ENCODE measurements at regions not wholly inside any gene's neighbourhood (a gene's known extent, or its start where the extent isn't known, plus 50 kb on each side); places are given as distances from the start of the nearest gene placed in this dataset.
A peak's percentile ranks its signal among the peaks of the same experiment; 100 is the strongest.

GRCh38 chr3:177724020-177724638 is 526.8 kb upstream of the TBL1XR1 start:
- Mint-ChIP-seq H3K27ac (peak overlapping the region in 1 of 3 donors; percentile 89), H3K4me3 (peak overlapping the region in 1 of 4 donors; percentile 56), H3K4me1 (peaks cover 7 to 11% (median 8%) of the 10 kb centered on the region in 3 donors)

GRCh38 chr3:177725165-177725564 is 527.9 kb upstream of the TBL1XR1 start:
- peaks cover 9 to 11% (median 9%) of the 10 kb centered on the region in 3 donors for H3K4me1 Mint-ChIP-seq
- peaks cover 2 to 8% (median 3%) of the 10 kb centered on the region in 3 donors for H3K9me3 Mint-ChIP-seq
- no peak overlapping the region for H3K27ac Mint-ChIP-seq
- H3K4me3 Mint-ChIP-seq, result no peak overlapping the region
- peaks cover 1% of the 10 kb centered on the region for H3K27me3 Mint-ChIP-seq
- H3K36me3 Mint-ChIP-seq, result peaks cover 3% of the 10 kb centered on the region

More at GRCh38 chr3:177724020-177724638, 526.8 kb upstream of the TBL1XR1 start:
- H3K27me3 Mint-ChIP-seq, result peaks cover 1% of the 10 kb centered on the region
- peaks cover 2 to 8% (median 3%) of the 10 kb centered on the region in 3 donors for H3K9me3 Mint-ChIP-seq
- H3K36me3 Mint-ChIP-seq, result peaks cover 3% of the 10 kb centered on the region

- peaks cover 0 to 3% (median 2%) of the 10 kb centered on the region in 3 donors for H3K9me3 Mint-ChIP-seq
- peaks cover 9 to 11% (median 9%) of the 10 kb centered on the region in 3 donors for H3K4me1 Mint-ChIP-seq
- H3K27me3 Mint-ChIP-seq, result peaks cover 1% of the 10 kb centered on the region
- H3K4me3 Mint-ChIP-seq, result no peak overlapping the region
- H3K36me3 Mint-ChIP-seq, result peaks cover 3% of the 10 kb centered on the region
- H3K27ac Mint-ChIP-seq, result no peak overlapping the region
These were observed 529.5 kb upstream of the TBL1XR1 start for GRCh38 chr3:177726807-177727206.

GRCh38 chr3:177729956-177730681 is 532.8 kb upstream of the TBL1XR1 start:
- Mint-ChIP-seq H3K9me3 (peaks cover 0 to 3% (median 2%) of the 10 kb centered on the region in 3 donors), H3K4me3 (no peak overlapping the region), H3K4me1 (peaks cover 0 to 9% (median 4%) of the 10 kb centered on the region in 3 donors), H3K36me3 (peaks cover 3% of the 10 kb centered on the region), H3K27ac (no peak overlapping the region), H3K27me3 (no peaks in the 10 kb centered on the region)

- Mint-ChIP-seq H3K27me3 (no peaks in the 10 kb centered on the region), H3K9me3 (peaks cover 0 to 3% (median 2%) of the 10 kb centered on the region in 3 donors), H3K27ac (no peak overlapping the region), H3K4me1 (peaks cover 0 to 9% (median 4%) of the 10 kb centered on the region in 3 donors), H3K36me3 (peaks cover 3% of the 10 kb centered on the region), H3K4me3 (no peak overlapping the region)
These were observed 533.5 kb upstream of the TBL1XR1 start for GRCh38 chr3:177730814-177731213.

GRCh38 chr3:177731644-177732268 is 534.5 kb upstream of the TBL1XR1 start:
- Mint-ChIP-seq H3K9me3 (peaks cover 0 to 3% (median 2%) of the 10 kb centered on the region in 3 donors), H3K27me3 (no peaks in the 10 kb centered on the region), H3K4me1 (peaks cover 0 to 9% (median 4%) of the 10 kb centered on the region in 3 donors), H3K27ac (no peak overlapping the region), H3K36me3 (peaks cover 3% of the 10 kb centered on the region), H3K4me3 (no peak overlapping the region)

- H3K36me3 Mint-ChIP-seq, result peaks cover 1% of the 10 kb centered on the region
- H3K27ac Mint-ChIP-seq, result no peak overlapping the region
- H3K4me1 Mint-ChIP-seq, result peaks cover 0 to 5% (median 4%) of the 10 kb centered on the region in 3 donors
- H3K9me3 Mint-ChIP-seq, result peaks cover 0 to 2% (median 2%) of the 10 kb centered on the region in 3 donors
- no peak overlapping the region for H3K4me3 Mint-ChIP-seq
- no peaks in the 10 kb centered on the region for H3K27me3 Mint-ChIP-seq
These were observed 536.0 kb upstream of the TBL1XR1 start for GRCh38 chr3:177733233-177733632.

- Mint-ChIP-seq H3K4me1 (peaks cover 0 to 3% (median 2%) of the 10 kb centered on the region in 3 donors), H3K27ac (no peak overlapping the region), H3K36me3 (no peaks in the 10 kb centered on the region), H3K4me3 (no peak overlapping the region), H3K9me3 (no peaks in the 10 kb centered on the region), H3K27me3 (no peaks in the 10 kb centered on the region)
These were observed 536.7 kb upstream of the TBL1XR1 start for GRCh38 chr3:177733936-177734335.

GRCh38 chr3:177735431-177735830 is 538.1 kb upstream of the TBL1XR1 start:
- no peak overlapping the region for H3K27ac Mint-ChIP-seq
- peaks cover 0 to 1% (median 0%) of the 10 kb centered on the region in 3 donors for H3K4me1 Mint-ChIP-seq
- H3K36me3 Mint-ChIP-seq, result no peaks in the 10 kb centered on the region
- no peaks in the 10 kb centered on the region for H3K9me3 Mint-ChIP-seq
- H3K4me3 Mint-ChIP-seq, result no peak overlapping the region
- H3K27me3 Mint-ChIP-seq, result no peaks in the 10 kb centered on the region

- Mint-ChIP-seq H3K9me3 (no peaks in the 10 kb centered on the region), H3K36me3 (no peaks in the 10 kb centered on the region), H3K27me3 (peaks cover 1% of the 10 kb centered on the region), H3K27ac (no peak overlapping the region), H3K4me1 (peaks cover 0 to 4% (median 3%) of the 10 kb centered on the region in 3 donors), H3K4me3 (no peak overlapping the region)
These were observed 542.2 kb upstream of the TBL1XR1 start for GRCh38 chr3:177739461-177739860.

- Mint-ChIP-seq H3K27me3 (peaks cover 1% of the 10 kb centered on the region), H3K27ac (no peak overlapping the region), H3K4me3 (no peak overlapping the region), H3K36me3 (no peaks in the 10 kb centered on the region), H3K4me1 (peaks cover 0 to 4% (median 3%) of the 10 kb centered on the region in 3 donors), H3K9me3 (no peaks in the 10 kb centered on the region)
These were observed 543.0 kb upstream of the TBL1XR1 start for GRCh38 chr3:177740254-177740653.

GRCh38 chr3:177742273-177742672 is 545.0 kb upstream of the TBL1XR1 start:
- no peak overlapping the region for H3K4me3 Mint-ChIP-seq
- H3K36me3 Mint-ChIP-seq, result no peaks in the 10 kb centered on the region
- peaks cover 1% of the 10 kb centered on the region for H3K27me3 Mint-ChIP-seq
- peaks cover 3 to 11% (median 4%) of the 10 kb centered on the region in 3 donors for H3K4me1 Mint-ChIP-seq
- no peak overlapping the region for H3K27ac Mint-ChIP-seq
- H3K9me3 Mint-ChIP-seq, result no peaks in the 10 kb centered on the region

- H3K4me3 Mint-ChIP-seq, result no peak overlapping the region
These were observed 546.0 kb upstream of the TBL1XR1 start for GRCh38 chr3:177743173-177743890.

GRCh38 chr3:177744873-177745606 is 547.8 kb upstream of the TBL1XR1 start:
- Mint-ChIP-seq H3K4me3 (no peak overlapping the region), H3K27me3 (peaks cover 1% of the 10 kb centered on the region), H3K9me3 (no peaks in the 10 kb centered on the region), H3K4me1 (peaks cover 2 to 11% (median 4%) of the 10 kb centered on the region in 3 donors), H3K36me3 (no peaks in the 10 kb centered on the region), H3K27ac (no peak overlapping the region)

More at GRCh38 chr3:177743173-177743890, 546.0 kb upstream of the TBL1XR1 start:
- Mint-ChIP-seq H3K36me3 (no peaks in the 10 kb centered on the region), H3K4me1 (peaks cover 3 to 11% (median 4%) of the 10 kb centered on the region in 3 donors), H3K27me3 (peaks cover 1% of the 10 kb centered on the region), H3K27ac (no peak overlapping the region), H3K9me3 (no peaks in the 10 kb centered on the region)

Measured in IgD-negative memory B cell (primary cell).